T-helper 17 cell (primary cell): ENCODE measurements at regions not wholly inside any gene's neighbourhood (a gene's known extent, or its start where the extent isn't known, plus 50 kb on each side); places are given as distances from the start of the nearest gene placed in this dataset.
A peak's percentile ranks its signal among the peaks of the same experiment; 100 is the strongest.
"Not testable (repeated sequence)": the region's sequence is repeated elsewhere in the genome, so short reads cannot be mapped to it uniquely, and the experiment has no call there.

Experiments
- ATAC-seq: fragments of 150-1000 bp; cut with Tn5 transposase; 2 replicates; pipeline ENCODE4 v1.10.0; 2021; ENCODE audit warnings: mild to moderate bottlenecking, moderate library complexity
- DNase-seq, 3 donors: peaks; one replicate each; pipeline versions ENCODE4 v3.0.0 to v3.0.0-alpha.2; 2020 to 2021
- H3K9me3 ChIP-seq: one replicate; pipeline ENCODE4 v1.7.0; 2013; ENCODE audit warnings: low read length, mild to moderate bottlenecking; ENCODE audit not compliant: control insufficient read depth, poor library complexity, severe bottlenecking
- H3K27ac Mint-ChIP-seq: one replicate; pipeline ENCODE4 v1.8.0; 2022; ENCODE audit warnings: mild to moderate bottlenecking, moderate library complexity, mixed read lengths
- H3K27me3 Mint-ChIP-seq: one replicate; pipeline ENCODE4 v1.8.0; 2022; ENCODE audit warnings: mixed read lengths
- H3K36me3 Mint-ChIP-seq: one replicate; pipeline ENCODE4 v1.8.0; 2022; ENCODE audit warnings: low read depth, mixed read lengths
- H3K4me1 Mint-ChIP-seq: one replicate; pipeline ENCODE4 v1.8.0; 2022; ENCODE audit warnings: mild to moderate bottlenecking, mixed read lengths
- H3K4me3 Mint-ChIP-seq: one replicate; pipeline ENCODE4 v1.8.0; 2022; ENCODE audit warnings: mild to moderate bottlenecking, moderate library complexity, mixed read lengths

DNA sequence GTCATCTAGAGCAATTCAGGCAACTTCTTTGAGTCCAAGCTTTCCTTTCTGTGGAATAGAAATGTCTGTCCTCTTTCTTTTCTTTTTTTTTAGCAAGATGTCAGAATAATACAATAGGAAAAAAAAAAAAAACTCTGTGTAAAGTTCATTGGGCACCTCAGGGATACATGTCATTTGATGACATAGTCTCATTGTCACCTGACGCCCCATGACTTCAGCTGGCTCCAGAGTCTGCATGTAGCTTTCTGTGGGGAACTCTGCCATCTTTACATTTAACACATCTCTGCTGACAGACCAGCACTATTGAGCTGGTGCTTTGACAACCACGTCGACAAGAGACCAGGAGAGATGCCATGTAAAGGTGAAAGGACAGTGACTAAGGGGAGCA, 172.5 kb upstream of the KLF7 start:
- peaks cover 20% of the 10 kb centered on the region for H3K4me1 Mint-ChIP-seq
- H3K9me3 ChIP-seq = no peaks in the 10 kb centered on the region
- DNase-seq = no peak
- no peaks in the 10 kb centered on the region for H3K27me3 Mint-ChIP-seq
- ATAC-seq = no peak
- peak overlapping the region; percentile 49 for H3K27ac Mint-ChIP-seq
- H3K4me3 Mint-ChIP-seq = no peak overlapping the region
- H3K36me3 Mint-ChIP-seq = no peaks in the 10 kb centered on the region

DNA sequence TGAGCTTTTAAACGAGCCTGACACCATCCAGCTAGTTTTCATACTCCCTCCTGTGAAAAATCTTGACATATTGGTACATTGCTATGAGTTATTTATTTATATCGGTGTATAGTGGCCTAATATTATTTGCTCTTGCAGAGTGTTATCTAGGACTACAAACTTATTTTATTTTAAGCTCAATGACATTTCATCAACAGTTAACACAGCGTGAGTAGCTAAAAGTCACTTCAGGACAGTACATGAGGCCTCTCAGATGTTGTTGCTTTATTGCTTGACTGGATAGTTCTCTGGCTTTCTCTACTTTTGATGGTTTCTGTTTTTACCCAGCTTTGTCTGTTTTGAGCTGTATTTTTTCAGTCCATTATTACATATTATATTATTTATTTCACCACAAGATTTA, 172.9 kb upstream of the KLF7 start:
- no peaks in the 10 kb centered on the region for H3K27me3 Mint-ChIP-seq
- DNase-seq = no peak
- H3K4me1 Mint-ChIP-seq = peaks cover 20% of the 10 kb centered on the region
- no peaks in the 10 kb centered on the region for H3K9me3 ChIP-seq
- no peaks in the 10 kb centered on the region for H3K36me3 Mint-ChIP-seq
- H3K4me3 Mint-ChIP-seq = no peak overlapping the region
- no peak overlapping the region for H3K27ac Mint-ChIP-seq
- ATAC-seq = no peak

DNA sequence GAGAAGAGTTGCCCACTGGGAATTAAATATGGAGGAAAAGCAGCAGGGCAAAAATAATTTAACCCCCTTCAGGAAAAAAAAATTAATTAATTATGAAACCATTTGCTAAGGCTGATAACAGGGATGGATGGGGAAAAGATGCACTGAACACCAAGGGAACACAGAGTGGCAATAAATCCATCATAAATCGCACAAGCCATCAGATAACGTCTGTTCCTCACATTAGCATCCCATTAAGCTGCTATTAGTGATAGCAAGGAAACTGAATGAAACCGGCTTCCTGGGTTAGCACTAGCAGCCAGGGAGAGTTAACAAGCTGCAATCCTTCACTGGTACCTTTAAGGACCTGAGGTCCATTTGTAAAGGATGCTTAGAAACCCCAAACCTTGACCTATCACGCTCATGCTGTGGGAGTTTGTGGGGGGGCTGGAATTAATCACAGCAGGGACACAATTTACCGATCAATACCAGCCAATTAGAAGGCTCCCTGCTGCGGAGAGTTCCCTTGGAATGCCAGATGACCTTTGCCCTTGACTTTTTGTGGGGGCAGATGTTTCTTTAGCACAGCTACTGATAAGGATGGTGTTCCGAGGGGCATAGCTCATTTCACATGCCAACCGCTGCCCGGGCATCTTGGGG, 175.5 kb upstream of the KLF7 start:
- H3K36me3 Mint-ChIP-seq = peaks cover 2% of the 10 kb centered on the region
- DNase-seq (no peak), ATAC-seq (no peak)
- no peaks in the 10 kb centered on the region for H3K9me3 ChIP-seq
- no peaks in the 10 kb centered on the region for H3K27me3 Mint-ChIP-seq
- H3K27ac Mint-ChIP-seq = no peak overlapping the region
- peaks cover 13% of the 10 kb centered on the region for H3K4me1 Mint-ChIP-seq
- H3K4me3 Mint-ChIP-seq = no peak overlapping the region

DNA sequence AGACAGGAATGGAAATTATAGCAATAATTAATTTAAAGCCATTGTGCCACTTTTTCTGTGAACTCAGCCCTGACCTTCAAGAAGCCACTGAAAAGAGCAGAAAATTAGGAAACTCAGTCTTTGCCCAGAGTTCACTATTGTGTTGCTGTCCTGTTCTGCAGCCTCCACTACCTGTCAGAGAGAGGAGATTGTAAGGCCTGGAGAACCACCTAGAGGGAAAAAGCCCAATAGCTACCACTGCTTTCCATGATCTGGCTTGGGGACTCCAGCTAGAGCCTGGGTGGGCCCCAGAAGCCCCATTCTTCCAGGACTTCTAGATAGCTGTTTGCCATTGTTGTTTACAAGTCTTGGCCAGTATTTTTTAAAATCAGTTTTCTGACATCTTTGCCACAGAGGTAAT, 176.1 kb upstream of the KLF7 start:
- Mint-ChIP-seq H3K27ac (no peak overlapping the region), H3K36me3 (peaks cover 2% of the 10 kb centered on the region), H3K4me1 (peaks cover 13% of the 10 kb centered on the region), H3K27me3 (no peaks in the 10 kb centered on the region), H3K4me3 (no peak overlapping the region)
- H3K9me3 ChIP-seq = no peaks in the 10 kb centered on the region
- ATAC-seq (no peak), DNase-seq (no peak)

DNA sequence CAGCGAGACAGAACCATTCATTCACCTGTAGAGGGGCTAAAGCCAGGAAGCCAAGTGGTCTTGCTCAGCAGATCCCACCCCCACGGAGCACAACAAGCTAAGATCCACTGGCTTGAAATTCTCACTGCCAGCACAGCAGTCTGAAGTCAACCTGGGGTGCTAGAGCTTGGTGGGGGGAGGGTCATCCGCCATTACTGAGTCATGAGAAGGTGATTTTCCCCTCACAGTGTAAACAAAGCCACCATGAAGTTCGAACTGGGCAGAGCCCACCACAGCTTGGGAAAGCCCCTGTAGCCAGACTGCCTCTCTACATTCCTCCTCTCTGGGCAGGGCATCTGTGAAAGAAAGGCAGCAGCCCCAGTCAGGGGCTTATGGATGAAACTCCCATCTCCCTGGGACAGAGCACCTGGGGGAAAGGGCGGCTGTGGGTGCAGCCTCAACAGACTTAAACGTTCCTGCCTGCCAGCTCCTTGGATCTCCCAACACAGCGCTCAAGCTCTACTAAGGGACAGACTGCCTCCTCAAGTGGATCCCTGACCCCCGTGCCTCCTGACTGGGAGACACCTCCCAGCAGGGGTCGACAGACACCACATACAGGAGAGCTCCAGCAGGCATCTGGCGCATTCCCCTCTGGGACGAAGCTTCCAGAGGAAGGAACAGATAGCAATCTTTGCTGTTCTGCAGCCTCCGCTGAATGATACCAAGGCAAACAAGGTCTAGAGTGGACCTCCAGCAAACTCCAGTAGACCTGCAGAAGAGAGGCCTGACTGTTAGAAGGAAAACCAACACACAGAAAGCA, 179.0 kb upstream of the KLF7 start:
- not testable (repeated sequence) for H3K4me1 Mint-ChIP-seq, DNase-seq, ATAC-seq, H3K9me3 ChIP-seq, H3K4me3 Mint-ChIP-seq, H3K36me3 Mint-ChIP-seq, H3K27ac Mint-ChIP-seq, H3K27me3 Mint-ChIP-seq

DNA sequence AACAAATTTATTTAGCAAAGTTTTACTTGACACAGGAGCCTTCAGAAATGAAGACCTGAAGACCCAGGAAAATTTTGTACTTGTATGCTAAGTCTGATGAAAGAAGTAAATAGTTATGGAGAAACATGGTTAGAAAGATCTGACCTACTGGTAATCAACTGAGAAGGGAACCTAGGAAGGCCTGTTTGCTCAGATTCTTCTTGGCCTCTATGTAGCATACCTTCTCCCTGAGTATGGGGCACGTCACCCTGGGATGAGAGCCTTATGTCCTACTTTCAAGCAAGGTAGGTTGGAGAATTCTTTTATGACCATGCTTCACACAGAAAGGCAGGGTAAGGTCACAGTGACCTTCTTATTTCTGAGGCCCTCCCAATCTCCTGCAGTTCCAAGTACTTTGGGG, 178.6 kb upstream of the CREB1 start:
- no peak overlapping the region for H3K27ac Mint-ChIP-seq
- DNase-seq = no peak

DNA sequence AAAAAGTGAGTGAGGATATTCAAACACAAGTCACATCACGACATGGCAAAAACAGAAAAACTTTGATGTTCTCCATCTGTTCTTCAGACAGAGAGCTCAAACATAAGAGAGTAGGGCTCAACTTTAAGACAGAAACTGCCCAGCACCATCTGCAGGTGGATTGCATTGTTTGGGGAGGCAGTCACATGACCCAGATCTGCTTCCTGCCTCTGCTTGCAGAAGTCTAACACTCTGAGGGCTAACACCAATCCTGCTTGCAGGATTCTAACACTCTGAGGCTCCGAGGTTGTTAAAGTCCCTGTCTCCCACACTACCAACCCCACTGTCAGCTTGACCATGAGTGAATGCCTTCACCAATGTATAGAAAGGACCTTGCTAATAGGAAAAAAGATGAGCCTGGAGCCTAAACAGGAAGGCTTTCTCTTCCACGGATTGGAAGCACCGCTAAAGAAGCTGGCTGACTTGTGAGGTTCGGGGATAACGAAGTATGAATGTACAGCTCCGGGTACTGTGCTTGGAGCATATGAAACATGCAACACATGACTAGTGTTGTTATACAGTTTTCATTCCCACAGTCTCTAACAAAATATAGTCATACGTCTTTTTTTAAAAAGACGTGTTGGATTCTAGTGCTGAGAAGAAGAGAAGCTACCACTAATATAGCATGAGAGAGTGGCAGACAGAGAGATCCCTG, 176.6 kb upstream of the CREB1 start:
- H3K9me3 ChIP-seq = no peaks in the 10 kb centered on the region
- no peak for DNase-seq
- ATAC-seq = peak; percentile 62
- H3K36me3 Mint-ChIP-seq = no peaks in the 10 kb centered on the region
- no peaks in the 10 kb centered on the region for H3K27me3 Mint-ChIP-seq
- H3K27ac Mint-ChIP-seq = no peak overlapping the region
- H3K4me1 Mint-ChIP-seq = no peaks in the 10 kb centered on the region
- H3K4me3 Mint-ChIP-seq = no peak overlapping the region

More for the DNA sequence above, 178.6 kb upstream of the CREB1 start:
- no peaks in the 10 kb centered on the region for H3K4me1 Mint-ChIP-seq
- H3K4me3 Mint-ChIP-seq = no peak overlapping the region
- no peaks in the 10 kb centered on the region for H3K36me3 Mint-ChIP-seq
- H3K27me3 Mint-ChIP-seq = no peaks in the 10 kb centered on the region
- H3K9me3 ChIP-seq = no peaks in the 10 kb centered on the region
- no peak for ATAC-seq

DNA sequence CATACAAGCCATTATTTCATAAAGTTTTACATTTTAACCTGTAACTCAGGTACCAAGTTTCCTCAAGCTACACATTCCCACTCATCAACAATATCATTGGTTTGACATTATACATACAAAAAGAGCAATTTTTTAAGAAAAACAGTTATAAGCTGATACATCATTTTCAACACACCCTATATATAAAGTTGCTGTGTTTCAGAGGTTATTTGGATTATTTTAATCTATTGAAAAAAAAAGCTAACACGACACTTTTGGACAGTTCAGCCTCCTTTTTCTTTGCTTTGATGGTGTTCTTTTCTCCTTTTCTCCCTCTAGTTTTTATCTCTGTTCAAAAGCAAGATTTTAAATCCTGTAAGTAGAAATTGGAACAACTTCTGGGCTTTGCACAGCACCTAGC, 175.9 kb upstream of the CREB1 start:
- DNase-seq = no peak
- Mint-ChIP-seq H3K36me3 (no peaks in the 10 kb centered on the region), H3K4me1 (no peaks in the 10 kb centered on the region), H3K27ac (no peak overlapping the region), H3K4me3 (no peak overlapping the region), H3K27me3 (no peaks in the 10 kb centered on the region)
- no peaks in the 10 kb centered on the region for H3K9me3 ChIP-seq
- no peak for ATAC-seq

DNA sequence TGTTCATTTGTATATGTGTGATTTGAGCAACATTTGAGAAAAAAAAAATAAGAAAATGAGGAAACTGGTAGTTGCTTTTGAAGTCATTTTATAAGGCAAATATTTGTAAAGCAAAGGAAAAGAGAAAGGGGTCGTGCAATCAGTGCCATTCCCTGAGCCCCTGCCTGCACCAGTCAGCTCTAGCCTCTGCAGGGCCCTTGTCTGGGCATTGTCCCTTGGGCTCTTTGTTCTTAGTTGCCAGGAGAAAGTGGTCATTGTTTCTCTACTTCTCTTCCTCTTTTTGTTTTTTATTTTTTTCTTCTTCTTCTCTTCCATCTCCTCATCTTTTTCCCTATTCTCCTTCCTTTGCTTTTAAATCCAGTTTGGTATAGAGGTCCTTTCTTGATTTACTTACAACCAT, 175.3 kb upstream of the CREB1 start:
- no peaks in the 10 kb centered on the region for H3K27me3 Mint-ChIP-seq
- no peaks in the 10 kb centered on the region for H3K36me3 Mint-ChIP-seq
- DNase-seq (no peak), ATAC-seq (no peak)
- H3K4me3 Mint-ChIP-seq = no peak overlapping the region
- H3K9me3 ChIP-seq = no peaks in the 10 kb centered on the region
- H3K4me1 Mint-ChIP-seq = no peaks in the 10 kb centered on the region
- no peak overlapping the region for H3K27ac Mint-ChIP-seq

DNA sequence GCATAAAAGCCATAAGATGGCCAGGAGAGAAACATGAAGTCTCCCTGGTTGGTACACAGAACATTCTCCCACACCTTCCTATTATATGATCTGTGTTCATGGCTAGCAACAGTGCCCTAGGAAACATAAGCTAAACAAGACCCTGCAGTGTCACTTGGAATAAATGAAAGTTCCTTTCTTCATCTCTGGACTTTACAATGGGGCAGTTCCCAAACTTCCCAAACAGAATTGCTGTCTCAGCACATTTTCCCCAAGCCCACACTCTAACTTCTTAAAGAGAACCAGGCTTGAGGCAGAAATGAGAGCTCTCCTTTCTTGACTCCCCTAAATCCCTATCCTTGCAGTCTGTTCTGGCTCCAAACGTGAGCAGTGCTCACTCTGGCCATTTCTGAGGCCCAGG, 173.2 kb upstream of the CREB1 start:
- peaks cover 5% of the 10 kb centered on the region for H3K27me3 Mint-ChIP-seq

DNA sequence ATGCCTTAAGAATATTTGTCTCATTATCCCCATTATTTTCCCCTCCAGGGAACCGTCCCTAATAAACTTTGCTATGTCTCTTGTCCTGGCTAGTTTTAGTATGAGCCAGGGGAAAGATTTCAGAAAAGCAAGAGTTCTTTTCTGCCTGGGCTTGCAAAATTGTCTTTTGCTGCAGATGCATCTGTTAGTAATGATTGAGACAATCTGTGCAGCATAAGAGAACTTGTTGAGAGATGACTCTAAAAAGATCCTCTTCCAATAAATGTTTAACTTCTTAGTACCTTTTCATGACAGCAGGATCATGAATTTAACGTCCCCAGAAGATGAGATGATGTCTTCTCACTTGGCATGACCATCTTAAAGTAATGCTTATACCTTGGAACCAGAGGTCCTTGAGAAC, 172.5 kb upstream of the CREB1 start:
- H3K27me3 Mint-ChIP-seq = peaks cover 5% of the 10 kb centered on the region
- ATAC-seq (no peak), DNase-seq (no peak)
- H3K36me3 Mint-ChIP-seq = no peaks in the 10 kb centered on the region
- no peaks in the 10 kb centered on the region for H3K9me3 ChIP-seq
- no peak overlapping the region for H3K4me3 Mint-ChIP-seq
- H3K27ac Mint-ChIP-seq = no peak overlapping the region
- H3K4me1 Mint-ChIP-seq = no peaks in the 10 kb centered on the region

More for the DNA sequence above, 173.2 kb upstream of the CREB1 start:
- Mint-ChIP-seq H3K4me1 (no peaks in the 10 kb centered on the region), H3K36me3 (no peaks in the 10 kb centered on the region), H3K4me3 (no peak overlapping the region), H3K27ac (no peak overlapping the region)
- ATAC-seq = no peak
- no peaks in the 10 kb centered on the region for H3K9me3 ChIP-seq
- DNase-seq = no peak

DNA sequence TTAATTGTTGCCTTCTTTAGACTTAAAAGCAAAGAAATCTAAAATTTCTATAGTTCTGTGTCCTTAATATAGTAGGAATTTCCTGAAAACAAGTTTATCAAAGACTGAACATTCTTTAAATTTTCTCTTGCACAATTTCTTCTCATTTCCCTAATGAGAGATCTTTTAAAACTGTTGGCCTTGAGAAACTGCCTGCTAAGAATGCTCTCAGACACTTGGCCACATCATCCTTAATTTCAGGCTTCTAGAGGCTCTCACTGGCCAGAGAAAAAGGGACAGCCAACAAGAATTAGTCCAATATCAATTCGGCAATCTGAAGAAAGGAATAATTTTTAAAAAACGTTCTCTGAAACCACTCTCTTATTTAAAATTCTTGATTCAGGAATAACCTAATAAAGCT, 167.0 kb upstream of the CREB1 start:
- H3K4me1 Mint-ChIP-seq = no peaks in the 10 kb centered on the region
- H3K27ac Mint-ChIP-seq = no peak overlapping the region

DNA sequence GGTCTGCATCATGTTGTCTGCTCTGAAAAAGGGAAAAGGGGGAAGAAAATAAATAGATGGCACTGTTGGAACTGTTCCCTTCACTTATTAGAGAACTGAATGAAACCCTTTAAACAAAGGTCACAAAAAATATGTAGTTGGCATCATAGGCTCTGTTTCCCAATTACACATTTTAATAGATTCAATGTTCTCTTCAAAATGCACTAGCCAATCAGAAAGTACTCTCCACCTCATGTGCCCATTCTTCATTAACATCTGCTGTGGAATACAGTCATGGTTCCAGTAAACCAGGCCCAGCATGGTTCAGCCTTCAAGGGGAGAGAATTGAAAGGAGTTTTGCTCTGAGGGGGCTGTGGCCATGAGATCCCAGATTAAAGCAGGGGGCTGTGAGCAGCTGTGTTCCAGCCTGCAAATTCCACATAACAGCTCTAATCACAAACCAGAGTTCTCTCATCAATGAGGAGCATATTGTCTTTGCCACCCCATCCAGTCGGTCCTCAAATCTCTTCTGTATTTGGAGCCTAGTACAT, 165.9 kb upstream of the CREB1 start:
- no peaks in the 10 kb centered on the region for H3K9me3 ChIP-seq
- DNase-seq (no peak), ATAC-seq (no peak)
- Mint-ChIP-seq H3K4me3 (no peak overlapping the region), H3K4me1 (no peaks in the 10 kb centered on the region), H3K27ac (no peak overlapping the region), H3K36me3 (no peaks in the 10 kb centered on the region), H3K27me3 (peaks cover 5% of the 10 kb centered on the region)

More for the DNA sequence above, 167.0 kb upstream of the CREB1 start:
- no peaks in the 10 kb centered on the region for H3K9me3 ChIP-seq
- no peak for ATAC-seq
- Mint-ChIP-seq H3K36me3 (no peaks in the 10 kb centered on the region), H3K4me3 (no peak overlapping the region), H3K27me3 (peaks cover 5% of the 10 kb centered on the region)
- DNase-seq = no peak
